Lower leg skin (tissue), 3 donors: ENCODE measurements at regions not wholly inside any gene's neighbourhood (a gene's known extent, or its start where the extent isn't known, plus 50 kb on each side); places are given as distances from the start of the nearest gene placed in this dataset.

Source experiments
- CTCF ChIP-seq, 3 donors: fragments of 450-650 bp; IDR thresholded peaks; one replicate each; pipeline ENCODE4 v1.5.1; 2016; ENCODE audit warnings: antibody characterized with exemption in 3 of 3, mild to moderate bottlenecking in 3 of 3, moderate library complexity in 2 of 3
- POLR2A ChIP-seq, 2 donors: fragments of 450-650 bp; IDR thresholded peaks; one replicate each; pipeline ENCODE4 v1.6.1; 2016 to 2017; ENCODE audit warnings: antibody characterized with exemption in 2 of 2, mild to moderate bottlenecking in 1 of 2, moderate library complexity in 1 of 2

- TF ChIP-seq POLR2A (IDR thresholded peaks at IDR 0.05) (no peak), CTCF (IDR thresholded peaks at IDR 0.05) (no peak)
These were observed 153.9 kb upstream of the DSCAM start for GRCh38 chr21:41000838-41001237.
